GM23248 (cell line): ENCODE measurements at regions not wholly inside any gene's neighbourhood (a gene's known extent, or its start where the extent isn't known, plus 50 kb on each side); places are given as distances from the start of the nearest gene placed in this dataset.

ENCODE experiments used
- EZH2 ChIP-seq: fragments of 200-600 bp; sonication (generic); IDR thresholded peaks from 2 replicates; pipeline ENCODE4 v1.6.1; 2018; ENCODE audit warnings: antibody characterized with exemption, mild to moderate bottlenecking; ENCODE audit not compliant: insufficient read depth, poor library complexity, severe bottlenecking
- EZH2phosphoT487 ChIP-seq: fragments of 200-600 bp; sonication (generic); IDR thresholded peaks from 2 replicates; pipeline ENCODE4 v1.6.1; 2018; ENCODE audit warnings: antibody characterized with exemption, moderate library complexity, mild to moderate bottlenecking, low read depth; ENCODE audit not compliant: insufficient read depth

- TF ChIP-seq EZH2 (no peak), EZH2phosphoT487 (no peak)
Measured at GRCh38 chr2:159849160-159849813, 51.3 kb upstream of the CD302 start.
